SK-N-MC (cell line): ENCODE measurements at regions not wholly inside any gene's neighbourhood (a gene's known extent, or its start where the extent isn't known, plus 50 kb on each side); places are given as distances from the start of the nearest gene placed in this dataset.

Experiments used
- DNase-seq: peaks from one replicate; pipeline ENCODE4 v3.0.0-alpha.2; 2011; ENCODE audit warnings: low read depth, low spot score
- H3K27ac ChIP-seq: fragments of 200-600 bp; sonication (generic); 2 replicates; pipeline ENCODE4 v1.5.1; 2016; ENCODE audit warnings: mixed run types
- H3K36me3 ChIP-seq: fragments of 200-600 bp; sonication (generic); 2 replicates; pipeline ENCODE4 v1.6.1; 2017; ENCODE audit warnings: antibody characterized with exemption, low read length, mixed read lengths; ENCODE audit not compliant: insufficient read depth
- H3K4me3 ChIP-seq: fragments of 200-600 bp; sonication (generic); 2 replicates; pipeline ENCODE4 v1.5.1; 2016
- H3K9ac ChIP-seq: fragments of 200-600 bp; sonication (generic); 2 replicates; pipeline ENCODE4 v1.8.0; 2017; ENCODE audit warnings: mixed run types, mixed read lengths; ENCODE audit not compliant: insufficient read length
- H3K9me3 ChIP-seq: fragments of 200-600 bp; sonication (generic); 2 replicates; pipeline ENCODE4 v1.6.1; 2017; ENCODE audit warnings: low read depth, mild to moderate bottlenecking, antibody characterized with exemption, low read length, moderate library complexity, mixed read lengths
- EZH2 ChIP-seq: fragments of 200-600 bp; sonication (generic); IDR thresholded peaks from one replicate; pipeline ENCODE4 v1.6.1; 2017; ENCODE audit warnings: antibody characterized with exemption
- FOXP2 ChIP-seq: optimal IDR thresholded peaks from 2 replicates; pipeline ENCODE3; 2011; ENCODE audit warnings: mild to moderate bottlenecking, moderate library complexity; ENCODE audit not compliant: insufficient read depth; ENCODE audit errors: extremely low read length, control extremely low read depth
- POLR2AphosphoS5 ChIP-seq: IDR thresholded peaks from 2 replicates; pipeline ENCODE4 v1.6.1; 2012; ENCODE audit warnings: mild to moderate bottlenecking, low read depth, low read length, borderline replicate concordance

- Histone ChIP-seq H3K9ac (no peak overlapping the region), H3K27ac (no peak overlapping the region), H3K36me3 (no peaks in the 10 kb centered on the region), H3K4me3 (no peak overlapping the region), H3K9me3 (no peaks in the 10 kb centered on the region)
- TF ChIP-seq EZH2 (no peak), FOXP2 (no peak), POLR2AphosphoS5 (no peak)
- no peak for DNase-seq
Measured at GRCh38 chr2:2985020-2985419, 392.6 kb downstream of the EIPR1 start.

GRCh38 chr2:2981000-2981399 lies 396.6 kb downstream of the EIPR1 start:
- no peak for DNase-seq
- TF ChIP-seq EZH2, result no peak
- no peak for TF ChIP-seq FOXP2
- no peak for TF ChIP-seq POLR2AphosphoS5
- no peaks in the 10 kb centered on the region for H3K36me3 ChIP-seq
- H3K9me3 ChIP-seq, result no peaks in the 10 kb centered on the region
- no peak overlapping the region for H3K4me3 ChIP-seq
- H3K9ac ChIP-seq, result no peak overlapping the region
- no peak overlapping the region for H3K27ac ChIP-seq

GRCh38 chr2:2974982-2975381 lies 402.6 kb downstream of the EIPR1 start:
- Histone ChIP-seq H3K9ac (no peak overlapping the region), H3K9me3 (no peaks in the 10 kb centered on the region), H3K36me3 (no peaks in the 10 kb centered on the region), H3K4me3 (no peak overlapping the region), H3K27ac (no peak overlapping the region)
- TF ChIP-seq EZH2, result no peak
- TF ChIP-seq POLR2AphosphoS5, result no peak
- no peak for TF ChIP-seq FOXP2
- no peak for DNase-seq

GRCh38 chr2:2960441-2961133 lies 417.0 kb downstream of the EIPR1 start:
- Histone ChIP-seq H3K4me3 (no peak overlapping the region), H3K36me3 (no peaks in the 10 kb centered on the region), H3K27ac (no peak overlapping the region), H3K9ac (no peak overlapping the region), H3K9me3 (no peaks in the 10 kb centered on the region)
- DNase-seq, result no peak
- no peak for TF ChIP-seq FOXP2
- no peak for TF ChIP-seq POLR2AphosphoS5
- TF ChIP-seq EZH2, result no peak

GRCh38 chr2:2950403-2950952 lies 427.1 kb downstream of the EIPR1 start:
- no peak for DNase-seq
- no peak overlapping the region for H3K4me3 ChIP-seq
- no peak for TF ChIP-seq EZH2
- no peak for TF ChIP-seq FOXP2
- no peak for TF ChIP-seq POLR2AphosphoS5
- no peak overlapping the region for H3K9ac ChIP-seq
- no peak overlapping the region for H3K27ac ChIP-seq
- H3K36me3 ChIP-seq, result no peaks in the 10 kb centered on the region
- no peaks in the 10 kb centered on the region for H3K9me3 ChIP-seq

GRCh38 chr2:2947406-2947805 lies 430.2 kb downstream of the EIPR1 start:
- Histone ChIP-seq H3K36me3 (no peaks in the 10 kb centered on the region), H3K9me3 (no peaks in the 10 kb centered on the region), H3K27ac (no peak overlapping the region), H3K4me3 (no peak overlapping the region), H3K9ac (no peak overlapping the region)
- DNase-seq, result no peak
- no peak for TF ChIP-seq EZH2
- TF ChIP-seq FOXP2, result no peak
- TF ChIP-seq POLR2AphosphoS5, result no peak

- H3K27ac ChIP-seq, result no peak overlapping the region
- H3K4me3 ChIP-seq, result no peak overlapping the region
- H3K9ac ChIP-seq, result no peak overlapping the region
- no peaks in the 10 kb centered on the region for H3K9me3 ChIP-seq
- H3K36me3 ChIP-seq, result no peaks in the 10 kb centered on the region
- no peak for DNase-seq
- TF ChIP-seq EZH2 (no peak), POLR2AphosphoS5 (no peak), FOXP2 (no peak)
Measured at GRCh38 chr2:2942906-2943305, 434.7 kb downstream of the EIPR1 start.

- Histone ChIP-seq H3K9me3 (no peaks in the 10 kb centered on the region), H3K9ac (no peak overlapping the region), H3K27ac (no peak overlapping the region), H3K36me3 (no peaks in the 10 kb centered on the region), H3K4me3 (no peak overlapping the region)
- TF ChIP-seq FOXP2 (no peak), POLR2AphosphoS5 (no peak), EZH2 (no peak)
- no peak for DNase-seq
Measured at GRCh38 chr2:2942225-2942624, 435.4 kb downstream of the EIPR1 start.

GRCh38 chr2:2941205-2941604 lies 436.4 kb downstream of the EIPR1 start:
- TF ChIP-seq EZH2 (no peak), FOXP2 (no peak), POLR2AphosphoS5 (no peak)
- no peak for DNase-seq
- H3K4me3 ChIP-seq, result no peak overlapping the region
- H3K9ac ChIP-seq, result no peak overlapping the region
- no peaks in the 10 kb centered on the region for H3K9me3 ChIP-seq
- no peak overlapping the region for H3K27ac ChIP-seq
- no peaks in the 10 kb centered on the region for H3K36me3 ChIP-seq
